CD8-positive, alpha-beta memory T cell (primary cell): ENCODE measurements at regions not wholly inside any gene's neighbourhood (a gene's known extent, or its start where the extent isn't known, plus 50 kb on each side); places are given as distances from the start of the nearest gene placed in this dataset.
A peak's percentile ranks its signal among the peaks of the same experiment; 100 is the strongest.

Source experiments
- CTCF ChIA-PET: fragments of 350-600 bp; sonication (Branson Sonifier 250); formaldehyde crosslinking; loops from one replicate; lab custom pipeline; 2021; ENCODE audit warnings: antibody characterized with exemption; lab: Charles Lee
- POLR2A ChIA-PET: fragments of 350-600 bp; sonication (Branson Sonifier 250); formaldehyde crosslinking; loops from one replicate; lab custom pipeline; 2021; ENCODE audit warnings: antibody characterized with exemption; lab: Charles Lee
- DNase-seq, 5 donors: peaks; one replicate each; pipeline versions ENCODE4 v3.0.0 to v3.0.0-alpha.2; 2020 to 2022; ENCODE audit warnings: mixed read lengths in 1 of 5
- H3K27ac ChIP-seq: one replicate; pipeline ENCODE4 v1.7.0; 2013; ENCODE audit warnings: low read depth, mild to moderate bottlenecking, low read length, moderate library complexity
- H3K27me3 ChIP-seq: 2 replicates; pipeline ENCODE4 v1.7.0; 2013; ENCODE audit warnings: low read length, mild to moderate bottlenecking; ENCODE audit not compliant: insufficient read depth, poor library complexity, severe bottlenecking
- H3K36me3 ChIP-seq: 2 replicates; pipeline ENCODE4 v1.7.0; 2013; ENCODE audit warnings: mild to moderate bottlenecking, low read length, moderate library complexity; ENCODE audit not compliant: insufficient read depth
- H3K4me1 ChIP-seq: 2 replicates; pipeline ENCODE4 v1.7.0; 2013; ENCODE audit warnings: mild to moderate bottlenecking, low read length, moderate library complexity; ENCODE audit not compliant: insufficient read depth
- H3K4me3 ChIP-seq: 2 replicates; pipeline ENCODE4 v1.7.0; 2013; ENCODE audit warnings: mild to moderate bottlenecking, low read length
- H3K9me3 ChIP-seq: 2 replicates; pipeline ENCODE4 v1.7.0; 2013; ENCODE audit warnings: mild to moderate bottlenecking, low read length
- H3K27ac Mint-ChIP-seq, 8 donors: one replicate each; pipeline ENCODE4 v1.8.0; 2020 to 2021; ENCODE audit warnings: mixed read lengths in 8 of 8, mild to moderate bottlenecking in 6 of 8, inconsistent platforms in 3 of 8, moderate library complexity in 3 of 8
- H3K27me3 Mint-ChIP-seq, 2 donors: one replicate each; pipeline ENCODE4 v1.8.0; 2020 to 2021; ENCODE audit warnings: mixed read lengths in 2 of 2, mild to moderate bottlenecking in 1 of 2, moderate library complexity in 1 of 2
- H3K36me3 Mint-ChIP-seq, 3 donors: one replicate each; pipeline ENCODE4 v1.8.0; 2020 to 2021; ENCODE audit warnings: mixed read lengths in 3 of 3, inconsistent platforms in 1 of 3, mild to moderate bottlenecking in 1 of 3
- H3K4me1 Mint-ChIP-seq, 3 donors: one replicate each; pipeline ENCODE4 v1.8.0; 2020 to 2021; ENCODE audit warnings: mixed read lengths in 3 of 3, inconsistent platforms in 1 of 3, mild to moderate bottlenecking in 1 of 3
- H3K4me3 Mint-ChIP-seq, 7 donors: one replicate each; pipeline ENCODE4 v1.8.0; 2020 to 2021; ENCODE audit warnings: mixed read lengths in 7 of 7, mild to moderate bottlenecking in 6 of 7, moderate library complexity in 4 of 7, inconsistent platforms in 2 of 7
- H3K9me3 Mint-ChIP-seq, 5 donors: one replicate each; pipeline ENCODE4 v1.8.0; 2020 to 2022; ENCODE audit warnings: mixed read lengths in 5 of 5, mild to moderate bottlenecking in 3 of 5, moderate library complexity in 2 of 5, inconsistent platforms in 1 of 5

GRCh38 chr14:98906123-98906995, 365.6 kb downstream of the BCL11B start:
- Histone ChIP-seq H3K4me3 (no peak overlapping the region), H3K27me3 (no peaks in the 10 kb centered on the region), H3K4me1 (no peaks in the 10 kb centered on the region), H3K27ac (no peak overlapping the region), H3K9me3 (no peaks in the 10 kb centered on the region), H3K36me3 (no peaks in the 10 kb centered on the region)
- Mint-ChIP-seq H3K9me3 (no peaks in the 10 kb centered on the region), H3K4me1 (peaks cover 0 to 5% (median 0%) of the 10 kb centered on the region in 3 donors), H3K36me3 (peaks cover 0 to 2% (median 0%) of the 10 kb centered on the region in 3 donors), H3K27me3 (peaks cover 0 to 7% of the 10 kb centered on the region in 2 donors), H3K27ac (no peak overlapping the region), H3K4me3 (no peak overlapping the region)
- CTCF ChIA-PET = no interaction called here
- POLR2A ChIA-PET = no interaction called here
- DNase-seq = no peak

DNA sequence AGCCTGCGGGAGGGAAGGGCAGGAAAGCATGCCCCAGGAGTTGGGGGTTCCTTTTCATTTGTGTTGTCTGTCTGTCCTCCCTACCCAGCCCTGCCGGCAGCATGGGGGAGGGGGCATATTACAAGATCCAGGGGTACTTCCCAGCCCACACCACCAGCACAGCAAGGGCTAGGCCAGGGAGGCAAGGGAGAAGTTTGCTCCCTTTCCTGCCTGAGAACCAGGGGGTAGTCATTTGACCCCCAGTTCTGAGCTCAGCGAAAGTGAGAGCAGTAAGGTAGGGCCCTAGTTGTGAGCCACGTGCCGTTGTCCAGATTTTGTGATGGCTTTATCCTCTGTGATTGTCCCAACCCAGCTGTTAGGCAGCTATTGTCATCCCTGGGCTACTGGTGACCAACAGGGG, 364.7 kb downstream of the BCL11B start:
- DNase-seq = no peak
- ChIA-PET POLR2A (no interaction called here), CTCF (no interaction called here)
- Histone ChIP-seq H3K27ac (no peak overlapping the region), H3K36me3 (no peaks in the 10 kb centered on the region), H3K27me3 (no peaks in the 10 kb centered on the region), H3K4me1 (peaks cover 2% of the 10 kb centered on the region), H3K4me3 (no peak overlapping the region), H3K9me3 (no peaks in the 10 kb centered on the region)
- Mint-ChIP-seq H3K27me3 (peaks cover 0 to 7% of the 10 kb centered on the region in 2 donors), H3K4me3 (no peak overlapping the region), H3K4me1 (peaks cover 7 to 14% (median 7%) of the 10 kb centered on the region in 3 donors), H3K27ac (no peak overlapping the region), H3K36me3 (no peaks in the 10 kb centered on the region), H3K9me3 (no peaks in the 10 kb centered on the region)

DNA sequence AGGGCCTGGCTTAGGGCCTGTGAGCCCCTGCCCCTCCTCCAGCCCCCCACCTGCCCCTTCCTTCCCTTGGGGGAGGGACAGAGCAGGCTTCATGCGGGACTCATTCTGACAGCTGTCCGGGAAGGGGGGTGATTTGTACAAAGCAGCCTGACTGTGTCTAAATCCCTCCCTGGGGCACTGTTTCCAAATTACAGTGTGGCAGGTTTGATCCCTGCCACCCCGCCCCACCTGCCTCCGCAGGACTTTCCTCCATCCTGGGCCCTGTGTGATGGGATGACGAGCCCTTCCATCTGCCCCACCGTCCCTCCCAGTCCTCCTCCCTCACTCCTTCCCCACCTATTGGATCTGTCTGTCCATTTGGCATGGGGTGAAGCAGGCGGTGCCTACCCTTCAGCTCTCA, 363.9 kb downstream of the BCL11B start:
- no peaks in the 10 kb centered on the region for H3K36me3 Mint-ChIP-seq
- H3K4me3 Mint-ChIP-seq = no peak overlapping the region
- CTCF ChIA-PET = no interaction called here
- DNase-seq = no peak
- H3K9me3 Mint-ChIP-seq = no peaks in the 10 kb centered on the region
- H3K4me3 ChIP-seq = no peak overlapping the region
- no peak overlapping the region for H3K27ac ChIP-seq
- POLR2A ChIA-PET = no interaction called here
- peaks cover 15 to 22% (median 15%) of the 10 kb centered on the region in 3 donors for H3K4me1 Mint-ChIP-seq
- peak overlapping the region in 1 of 8 donors; percentile 51 for H3K27ac Mint-ChIP-seq
- H3K27me3 Mint-ChIP-seq = peaks cover 0 to 7% of the 10 kb centered on the region in 2 donors
- H3K36me3 ChIP-seq = no peaks in the 10 kb centered on the region
- no peaks in the 10 kb centered on the region for H3K9me3 ChIP-seq
- H3K4me1 ChIP-seq = peaks cover 9% of the 10 kb centered on the region
- no peaks in the 10 kb centered on the region for H3K27me3 ChIP-seq

DNA sequence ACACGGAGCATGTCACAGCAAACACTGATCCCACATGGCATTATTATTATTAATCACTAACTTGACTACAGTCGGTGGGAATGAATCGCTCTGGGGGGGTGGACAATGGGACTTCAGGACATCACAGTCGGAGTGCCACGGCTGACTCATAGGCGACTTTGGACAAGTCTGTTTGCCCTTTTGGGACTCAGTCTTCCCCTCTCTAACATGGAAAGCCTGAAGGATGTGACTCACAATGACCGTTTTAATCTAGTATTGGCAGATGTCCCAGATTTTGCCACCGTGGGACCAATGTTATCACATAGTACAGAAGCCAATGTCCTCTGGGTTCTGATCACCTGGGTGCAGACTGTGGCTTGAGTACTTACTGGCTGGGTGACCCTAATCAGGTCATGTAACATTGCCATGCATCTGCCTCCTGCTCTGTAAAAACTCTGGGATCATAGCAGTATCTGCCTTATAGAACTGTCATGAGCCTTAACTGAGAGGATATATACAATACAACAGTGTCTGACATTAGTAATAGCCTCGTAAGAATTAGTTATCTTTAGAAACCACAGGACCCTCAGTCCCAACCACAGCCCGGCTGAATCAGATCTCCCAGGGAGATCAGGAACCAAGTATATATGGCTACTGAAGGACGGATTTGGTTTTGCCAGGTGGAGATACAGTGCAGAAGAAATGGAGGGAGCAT, 362.6 kb downstream of the BCL11B start:
- H3K4me1 ChIP-seq = peaks cover 11% of the 10 kb centered on the region
- H3K36me3 ChIP-seq = no peaks in the 10 kb centered on the region
- no peaks in the 10 kb centered on the region for H3K9me3 Mint-ChIP-seq
- no peak overlapping the region for H3K27ac ChIP-seq
- POLR2A ChIA-PET = no interaction called here
- no peak overlapping the region for H3K4me3 ChIP-seq
- no peak overlapping the region for H3K4me3 Mint-ChIP-seq
- H3K27ac Mint-ChIP-seq = no peak overlapping the region
- H3K27me3 ChIP-seq = no peaks in the 10 kb centered on the region
- H3K4me1 Mint-ChIP-seq = peaks cover 18 to 30% (median 20%) of the 10 kb centered on the region in 3 donors
- peaks cover 0 to 2% of the 10 kb centered on the region in 2 donors for H3K27me3 Mint-ChIP-seq
- CTCF ChIA-PET = no interaction called here
- no peaks in the 10 kb centered on the region for H3K36me3 Mint-ChIP-seq
- H3K9me3 ChIP-seq = no peaks in the 10 kb centered on the region
- peak in 1 of 5 donors; percentile 25 for DNase-seq

- Histone ChIP-seq H3K27ac (no peak overlapping the region), H3K4me3 (no peak overlapping the region), H3K36me3 (no peaks in the 10 kb centered on the region), H3K9me3 (no peaks in the 10 kb centered on the region), H3K4me1 (peaks cover 11% of the 10 kb centered on the region), H3K27me3 (no peaks in the 10 kb centered on the region)
- Mint-ChIP-seq H3K27me3 (peaks cover 0 to 2% of the 10 kb centered on the region in 2 donors), H3K4me3 (no peak overlapping the region), H3K9me3 (no peaks in the 10 kb centered on the region), H3K27ac (peak overlapping the region in 1 of 8 donors; percentile 52), H3K4me1 (peaks cover 18 to 30% (median 20%) of the 10 kb centered on the region in 3 donors), H3K36me3 (no peaks in the 10 kb centered on the region)
- POLR2A ChIA-PET = no interaction called here
- CTCF ChIA-PET = no interaction called here
- no peak for DNase-seq
These were observed 361.9 kb downstream of the BCL11B start for GRCh38 chr14:98910061-98910460.

- H3K36me3 Mint-ChIP-seq = no peaks in the 10 kb centered on the region
- no peaks in the 10 kb centered on the region for H3K27me3 ChIP-seq
- DNase-seq = peak in 2 of 5 donors; percentile 25 to 29
- ChIA-PET POLR2A (interaction anchor here (0.6 kb wide), 2 partner anchors 117 to 141 kb away, joined by 3 to 5 read pairs; no protein-coding TSS in a partner anchor), CTCF (interaction anchor here (1.0 to 1.9 kb wide), 3 partner anchors 16 to 773 kb away, joined by 3 to 6 read pairs (median 3); no protein-coding TSS in a partner anchor)
- no peaks in the 10 kb centered on the region for H3K9me3 Mint-ChIP-seq
- H3K4me3 ChIP-seq = no peak overlapping the region
- H3K27ac Mint-ChIP-seq = peak overlapping the region in 7 of 8 donors; percentile 7 to 88 (median 83)
- H3K27ac ChIP-seq = no peak overlapping the region
- H3K4me3 Mint-ChIP-seq = peak overlapping the region in 3 of 7 donors; percentile 33 to 62 (median 40)
- no peaks in the 10 kb centered on the region for H3K9me3 ChIP-seq
- H3K4me1 ChIP-seq = peaks cover 11% of the 10 kb centered on the region
- H3K4me1 Mint-ChIP-seq = peaks cover 20 to 44% (median 20%) of the 10 kb centered on the region in 3 donors
- H3K27me3 Mint-ChIP-seq = peaks cover 0 to 2% of the 10 kb centered on the region in 2 donors
- no peaks in the 10 kb centered on the region for H3K36me3 ChIP-seq
These were observed 359.3 kb downstream of the BCL11B start for GRCh38 chr14:98912655-98913054.

DNA sequence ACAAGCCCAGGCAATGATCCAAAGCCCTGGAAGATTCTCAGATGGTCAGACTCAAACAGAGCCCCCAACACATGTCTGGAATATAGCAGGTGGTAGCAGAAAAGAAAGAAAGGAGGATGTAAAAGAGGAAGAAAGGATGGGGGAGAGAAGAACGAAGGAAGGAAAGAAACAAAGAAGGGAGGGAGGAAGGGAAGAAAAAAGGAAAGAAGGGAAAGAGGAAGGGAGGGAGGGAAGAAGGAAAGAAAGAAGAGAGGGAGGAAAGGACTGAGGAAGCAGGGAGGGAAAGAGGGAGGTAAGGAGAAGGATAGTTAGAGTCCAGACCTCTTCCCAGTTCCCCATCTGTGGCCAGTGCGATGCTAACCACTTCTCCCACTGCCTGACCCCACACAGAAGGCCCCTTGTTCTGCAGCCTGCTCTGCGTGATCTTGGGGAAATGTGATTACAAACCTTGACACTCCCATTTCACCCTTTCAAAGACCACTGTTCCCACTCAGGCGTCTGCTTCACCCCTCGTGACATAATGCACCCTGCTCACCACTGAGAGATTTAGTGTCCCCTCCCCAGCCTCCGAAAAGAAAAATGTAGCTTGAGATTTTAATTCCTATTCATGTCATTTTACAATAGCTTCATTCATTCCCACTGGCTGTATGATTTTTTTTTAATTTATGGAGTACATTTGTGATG, 357.9 kb downstream of the BCL11B start:
- Mint-ChIP-seq H3K36me3 (no peaks in the 10 kb centered on the region), H3K4me3 (no peak overlapping the region), H3K9me3 (no peaks in the 10 kb centered on the region), H3K27ac (peak overlapping the region in 2 of 8 donors; percentile 37 to 80), H3K4me1 (peaks cover 20 to 50% (median 20%) of the 10 kb centered on the region in 3 donors), H3K27me3 (peaks cover 0 to 3% of the 10 kb centered on the region in 2 donors)
- no peaks in the 10 kb centered on the region for H3K36me3 ChIP-seq
- no peak for DNase-seq
- POLR2A ChIA-PET = no interaction called here
- no peak overlapping the region for H3K4me3 ChIP-seq
- H3K9me3 ChIP-seq = no peaks in the 10 kb centered on the region
- H3K4me1 ChIP-seq = peaks cover 11% of the 10 kb centered on the region
- no peaks in the 10 kb centered on the region for H3K27me3 ChIP-seq
- H3K27ac ChIP-seq = no peak overlapping the region
- CTCF ChIA-PET = no interaction called here
